Astrocyte (in vitro differentiated cells and primary cell): ENCODE measurements at regions not wholly inside any gene's neighbourhood (a gene's known extent, or its start where the extent isn't known, plus 50 kb on each side); places are given as distances from the start of the nearest gene placed in this dataset.

Source experiments
- EZH2 ChIP-seq: IDR thresholded peaks from 2 replicates; pipeline ENCODE4 v1.6.1; 2012; ENCODE audit warnings: mild to moderate bottlenecking, low read length, inconsistent platforms; ENCODE audit not compliant: insufficient read depth
- TF ChIP-seq, protein P1 (sequence below): IDR thresholded peaks from 2 replicates; pipeline ENCODE4 v1.5.1; 2011; ENCODE audit warnings: low read depth, mild to moderate bottlenecking, inconsistent platforms, low read length, moderate library complexity; ENCODE audit not compliant: insufficient read depth

DNA sequence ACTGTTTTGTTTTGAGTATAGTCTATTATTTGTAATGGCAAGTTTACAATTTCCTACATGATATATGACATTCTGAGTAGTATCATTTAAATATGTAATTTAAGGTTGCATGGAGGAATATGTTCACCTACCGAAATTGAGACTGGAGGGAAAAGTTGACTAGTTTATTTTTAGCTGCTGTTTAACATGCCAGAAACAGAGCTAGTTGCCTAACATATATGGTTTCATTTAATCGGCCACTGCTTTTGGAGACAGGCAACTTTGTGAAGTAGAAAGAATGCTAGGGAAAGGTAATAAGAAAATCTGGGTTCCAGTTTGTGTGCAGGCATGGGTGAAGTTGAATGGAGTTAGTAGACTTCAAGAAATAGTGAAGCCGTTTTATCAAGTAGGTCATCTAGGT is 342.1 kb upstream of the CBLB start:
- TF ChIP-seq, protein P1, sequence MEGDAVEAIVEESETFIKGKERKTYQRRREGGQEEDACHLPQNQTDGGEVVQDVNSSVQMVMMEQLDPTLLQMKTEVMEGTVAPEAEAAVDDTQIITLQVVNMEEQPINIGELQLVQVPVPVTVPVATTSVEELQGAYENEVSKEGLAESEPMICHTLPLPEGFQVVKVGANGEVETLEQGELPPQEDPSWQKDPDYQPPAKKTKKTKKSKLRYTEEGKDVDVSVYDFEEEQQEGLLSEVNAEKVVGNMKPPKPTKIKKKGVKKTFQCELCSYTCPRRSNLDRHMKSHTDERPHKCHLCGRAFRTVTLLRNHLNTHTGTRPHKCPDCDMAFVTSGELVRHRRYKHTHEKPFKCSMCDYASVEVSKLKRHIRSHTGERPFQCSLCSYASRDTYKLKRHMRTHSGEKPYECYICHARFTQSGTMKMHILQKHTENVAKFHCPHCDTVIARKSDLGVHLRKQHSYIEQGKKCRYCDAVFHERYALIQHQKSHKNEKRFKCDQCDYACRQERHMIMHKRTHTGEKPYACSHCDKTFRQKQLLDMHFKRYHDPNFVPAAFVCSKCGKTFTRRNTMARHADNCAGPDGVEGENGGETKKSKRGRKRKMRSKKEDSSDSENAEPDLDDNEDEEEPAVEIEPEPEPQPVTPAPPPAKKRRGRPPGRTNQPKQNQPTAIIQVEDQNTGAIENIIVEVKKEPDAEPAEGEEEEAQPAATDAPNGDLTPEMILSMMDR, result no peak
- no peak for TF ChIP-seq EZH2
